Astrocyte of the cerebellum (primary cell): ENCODE measurements at regions not wholly inside any gene's neighbourhood (a gene's known extent, or its start where the extent isn't known, plus 50 kb on each side); places are given as distances from the start of the nearest gene placed in this dataset.
"Not testable (repeated sequence)": the region's sequence is repeated elsewhere in the genome, so short reads cannot be mapped to it uniquely, and the experiment has no call there.

Source experiments
- DNase-seq: peaks from one replicate; pipeline ENCODE4 v3.0.0-alpha.2; 2011; ENCODE audit warnings: low read depth
- H3K4me3 ChIP-seq: 2 replicates; pipeline ENCODE4 v1.5.1; 2011; ENCODE audit warnings: mild to moderate bottlenecking, low read depth, low read length, moderate library complexity
- CTCF ChIP-seq: IDR thresholded peaks from 2 replicates; pipeline ENCODE4 v1.5.1; 2012; ENCODE audit warnings: low read length, low read depth, moderate library complexity, mild to moderate bottlenecking; ENCODE audit errors: missing control alignments
- in situ Hi-C: cut with HindIII; loops from 2 replicates; pipeline ENCODE4 v1.10.0; 2017; ENCODE audit warnings: low sequenced_read_pairs

- no peak overlapping the region for H3K4me3 ChIP-seq
- in situ Hi-C loops: no loop called here
- no peak for TF ChIP-seq CTCF
- no peak for DNase-seq
Measured at GRCh38 chr2:236643480-236643879, 73.9 kb downstream of the ACKR3 start.

GRCh38 chr2:236644067-236644466, 74.4 kb downstream of the ACKR3 start:
- H3K4me3 ChIP-seq: no peak overlapping the region
- in situ Hi-C loops: no loop called here
- no peak for TF ChIP-seq CTCF
- no peak for DNase-seq

GRCh38 chr2:236644502-236644911, 74.9 kb downstream of the ACKR3 start:
- no peak overlapping the region for H3K4me3 ChIP-seq
- no peak for TF ChIP-seq CTCF
- in situ Hi-C loops: no loop called here
- no peak for DNase-seq

GRCh38 chr2:236645141-236645540, 75.5 kb downstream of the ACKR3 start:
- in situ Hi-C loops, DNase-seq, H3K4me3 ChIP-seq: not testable (repeated sequence)

GRCh38 chr2:236646441-236646840, 76.8 kb downstream of the ACKR3 start:
- H3K4me3 ChIP-seq: no peak overlapping the region
- no peak for TF ChIP-seq CTCF
- in situ Hi-C loops: no loop called here
- no peak for DNase-seq

- in situ Hi-C loops: no loop called here
- TF ChIP-seq CTCF: no peak
- H3K4me3 ChIP-seq: no peak overlapping the region
- no peak for DNase-seq
Measured at GRCh38 chr2:236646871-236647270, 77.2 kb downstream of the ACKR3 start.

GRCh38 chr2:236647621-236648020, 78.0 kb downstream of the ACKR3 start:
- no peak for DNase-seq
- no peak overlapping the region for H3K4me3 ChIP-seq
- TF ChIP-seq CTCF: no peak
- in situ Hi-C loops: no loop called here
